Ascending aorta (tissue), 2 donors: ENCODE measurements at regions not wholly inside any gene's neighbourhood (a gene's known extent, or its start where the extent isn't known, plus 50 kb on each side); places are given as distances from the start of the nearest gene placed in this dataset.
A peak's percentile ranks its signal among the peaks of the same experiment; 100 is the strongest.

Source experiments
- DNase-seq, 2 donors: peaks; one replicate each; pipeline ENCODE4 v3.0.0-alpha.2; 2019; ENCODE audit warnings: low spot score in 2 of 2
- H3K27ac ChIP-seq, 2 donors: fragments of 200-600 bp; sonication (generic); one replicate each; pipeline ENCODE4 v1.5.1; 2016 to 2017; ENCODE audit warnings: mild to moderate bottlenecking in 1 of 2
- H3K27me3 ChIP-seq: fragments of 200-600 bp; sonication (generic); one replicate; pipeline ENCODE4 v1.5.1; 2017
- H3K36me3 ChIP-seq, 2 donors: fragments of 200-600 bp; sonication (generic); one replicate each; pipeline ENCODE4 v1.5.1; 2016
- H3K4me1 ChIP-seq, 2 donors: fragments of 200-600 bp; sonication (generic); one replicate each; pipeline ENCODE4 v1.5.1; 2016 to 2017; ENCODE audit warnings: mild to moderate bottlenecking in 1 of 2
- H3K4me3 ChIP-seq, 2 donors: fragments of 200-600 bp; sonication (generic); one replicate each; pipeline ENCODE4 v1.5.1; 2016 to 2017; ENCODE audit warnings: mild to moderate bottlenecking in 1 of 2
- H3K9me3 ChIP-seq, 2 donors: fragments of 200-600 bp; sonication (generic); one replicate each; pipeline ENCODE4 v1.5.1; 2016
- intact Hi-C: fragments of 100-400 bp; cut with DNase I; formaldehyde crosslinking; loops from one replicate; pipeline ENCODE4 v1.15.1; 2023
- TF ChIP-seq, protein P1 (sequence below), 3 experiments: fragments of 200-600 bp in 2 of 3; fragments of 450-650 bp in 1 of 3; sonication (generic) in 2 of 3; IDR thresholded peaks; one replicate each; pipeline ENCODE4 v1.5.1; 2016 to 2019; ENCODE audit warnings: antibody characterized with exemption in 3 of 3, mild to moderate bottlenecking in 1 of 3, moderate library complexity in 1 of 3

DNA sequence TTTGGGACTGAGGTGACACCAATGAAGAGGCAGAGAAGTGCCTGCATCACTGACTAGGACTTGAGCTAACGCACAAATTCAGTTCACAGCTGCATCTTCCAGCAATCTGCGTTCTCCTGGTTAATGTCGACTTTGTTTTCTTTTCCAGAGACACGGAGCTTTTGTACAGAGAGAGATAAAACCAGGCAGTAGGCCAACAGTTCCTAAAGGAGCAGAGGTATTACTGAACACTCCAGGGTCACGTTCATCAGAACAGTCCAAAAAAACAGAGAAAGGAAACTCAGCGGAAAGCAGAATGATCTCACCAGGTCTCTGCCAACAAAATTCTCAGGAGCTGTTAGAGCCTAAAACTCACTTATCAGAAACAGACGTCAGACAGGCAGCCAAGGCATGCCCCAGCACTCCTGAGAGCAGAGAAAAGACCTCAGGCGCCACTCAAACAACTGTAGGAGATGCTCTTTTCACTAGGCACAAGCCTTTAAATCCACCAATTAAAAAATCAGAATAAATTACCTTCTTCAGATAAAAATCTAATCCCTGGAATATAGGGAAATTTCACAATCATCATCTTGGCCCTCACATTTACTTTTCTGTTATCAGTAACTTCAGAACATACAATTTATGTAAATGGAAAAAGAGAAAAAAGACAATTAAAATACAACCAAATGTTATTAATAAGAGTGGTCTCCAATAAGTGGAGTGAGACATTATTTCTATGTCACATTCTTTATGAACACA is 95.9 kb upstream of the SPTBN1 start:
- Histone ChIP-seq H3K36me3 (no peaks in the 10 kb centered on the region), H3K9me3 (peaks cover 0 to 5% of the 10 kb centered on the region in 2 donors), H3K4me3 (peak overlapping the region in 1 of 2 donors; percentile 39), H3K27ac (peak overlapping the region; percentile 57 to 64), H3K27me3 (no peaks in the 10 kb centered on the region), H3K4me1 (peaks cover 0 to 8% of the 10 kb centered on the region in 2 donors)
- TF ChIP-seq, protein P1, sequence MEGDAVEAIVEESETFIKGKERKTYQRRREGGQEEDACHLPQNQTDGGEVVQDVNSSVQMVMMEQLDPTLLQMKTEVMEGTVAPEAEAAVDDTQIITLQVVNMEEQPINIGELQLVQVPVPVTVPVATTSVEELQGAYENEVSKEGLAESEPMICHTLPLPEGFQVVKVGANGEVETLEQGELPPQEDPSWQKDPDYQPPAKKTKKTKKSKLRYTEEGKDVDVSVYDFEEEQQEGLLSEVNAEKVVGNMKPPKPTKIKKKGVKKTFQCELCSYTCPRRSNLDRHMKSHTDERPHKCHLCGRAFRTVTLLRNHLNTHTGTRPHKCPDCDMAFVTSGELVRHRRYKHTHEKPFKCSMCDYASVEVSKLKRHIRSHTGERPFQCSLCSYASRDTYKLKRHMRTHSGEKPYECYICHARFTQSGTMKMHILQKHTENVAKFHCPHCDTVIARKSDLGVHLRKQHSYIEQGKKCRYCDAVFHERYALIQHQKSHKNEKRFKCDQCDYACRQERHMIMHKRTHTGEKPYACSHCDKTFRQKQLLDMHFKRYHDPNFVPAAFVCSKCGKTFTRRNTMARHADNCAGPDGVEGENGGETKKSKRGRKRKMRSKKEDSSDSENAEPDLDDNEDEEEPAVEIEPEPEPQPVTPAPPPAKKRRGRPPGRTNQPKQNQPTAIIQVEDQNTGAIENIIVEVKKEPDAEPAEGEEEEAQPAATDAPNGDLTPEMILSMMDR (IDR thresholded peaks at IDR 0.05): no peak
- intact Hi-C loops: no loop called here
- peak in 1 of 2 donors; percentile 69 for DNase-seq

DNA sequence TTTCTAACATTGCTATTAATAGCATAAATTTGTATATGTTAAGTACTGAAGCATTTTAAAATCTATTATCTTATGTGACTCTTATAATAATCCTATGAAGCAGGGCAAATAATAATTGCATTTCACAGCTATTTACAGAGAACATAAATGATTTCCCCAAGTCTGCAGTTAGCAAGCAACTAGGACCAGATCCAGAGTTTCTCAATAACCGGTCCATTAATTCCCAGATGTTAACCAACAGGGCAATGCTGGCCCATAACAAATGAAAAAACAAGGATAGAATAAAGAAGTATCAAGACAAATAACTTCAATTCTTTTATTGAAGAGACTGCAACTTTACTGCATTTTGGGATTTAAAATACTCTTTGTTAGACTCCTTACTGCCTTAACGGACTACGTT is 91.7 kb upstream of the SPTBN1 start:
- TF ChIP-seq, protein P1 (IDR thresholded peaks at IDR 0.05): no peak
- no peak for DNase-seq
- no peaks in the 10 kb centered on the region for H3K27me3 ChIP-seq
- H3K36me3 ChIP-seq: no peaks in the 10 kb centered on the region
- H3K9me3 ChIP-seq: peaks cover 0 to 10% of the 10 kb centered on the region in 2 donors
- H3K4me1 ChIP-seq: peaks cover 0 to 8% of the 10 kb centered on the region in 2 donors
- H3K27ac ChIP-seq: no peak overlapping the region
- H3K4me3 ChIP-seq: no peak overlapping the region
- intact Hi-C loops: no loop called here

- H3K27ac ChIP-seq: no peak overlapping the region
- H3K27me3 ChIP-seq: no peaks in the 10 kb centered on the region
- intact Hi-C loops: no loop called here
- TF ChIP-seq, protein P1 (IDR thresholded peaks at IDR 0.05): no peak
- peaks cover 0 to 10% of the 10 kb centered on the region in 2 donors for H3K9me3 ChIP-seq
- H3K4me1 ChIP-seq: peaks cover 0 to 2% of the 10 kb centered on the region in 2 donors
- DNase-seq: no peak
- no peaks in the 10 kb centered on the region for H3K36me3 ChIP-seq
- H3K4me3 ChIP-seq: no peak overlapping the region
Measured at GRCh38 chr2:54365661-54366060, 90.5 kb upstream of the SPTBN1 start.

- Histone ChIP-seq H3K27ac (no peak overlapping the region), H3K4me3 (no peak overlapping the region), H3K27me3 (no peaks in the 10 kb centered on the region), H3K9me3 (peaks cover 0 to 10% of the 10 kb centered on the region in 2 donors), H3K4me1 (peaks cover 0 to 6% of the 10 kb centered on the region in 2 donors), H3K36me3 (no peaks in the 10 kb centered on the region)
- intact Hi-C loops: no loop called here
- TF ChIP-seq, protein P1 (IDR thresholded peaks at IDR 0.05): no peak
- DNase-seq: no peak
Measured at GRCh38 chr2:54366487-54367280, 89.4 kb upstream of the SPTBN1 start.

DNA sequence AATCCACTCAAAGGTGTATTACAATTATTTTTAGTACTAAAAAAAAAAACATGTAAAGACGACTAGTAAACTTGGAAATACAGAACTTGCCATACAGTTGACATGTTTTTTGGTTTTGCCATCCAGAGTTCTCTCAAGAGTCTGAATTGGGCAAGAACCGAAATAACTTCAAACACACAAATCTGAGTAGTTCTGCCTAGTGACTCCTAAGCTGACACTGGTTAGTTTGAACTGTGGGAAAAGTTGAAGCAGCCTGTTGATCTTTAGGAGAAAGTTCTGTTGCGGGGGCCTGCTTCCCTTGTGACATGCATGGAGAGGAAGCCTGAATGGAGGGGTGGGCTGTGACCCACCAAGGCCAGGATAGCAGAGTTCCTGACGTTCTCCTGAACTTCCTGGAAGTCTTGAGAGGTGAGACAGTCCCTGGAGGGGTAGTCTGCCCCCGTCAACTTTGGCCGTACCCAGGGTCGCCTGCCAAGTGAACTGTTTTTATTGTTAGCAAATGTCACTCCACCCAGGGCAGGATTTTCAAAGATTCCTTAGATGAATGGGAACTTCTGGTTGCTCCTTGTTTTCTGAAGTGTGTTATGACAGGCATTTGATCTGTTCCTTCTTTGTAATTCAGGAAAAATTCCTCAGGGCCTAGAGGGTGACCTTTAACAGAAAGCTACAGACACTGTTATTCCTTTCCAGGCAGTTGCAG is 85.6 kb upstream of the SPTBN1 start:
- Histone ChIP-seq H3K9me3 (peaks cover 0 to 7% of the 10 kb centered on the region in 2 donors), H3K36me3 (no peaks in the 10 kb centered on the region), H3K27me3 (no peaks in the 10 kb centered on the region), H3K4me1 (peaks cover 0 to 10% of the 10 kb centered on the region in 2 donors), H3K4me3 (no peak overlapping the region), H3K27ac (peak overlapping the region; percentile 24 to 58)
- TF ChIP-seq, protein P1 (IDR thresholded peaks at IDR 0.05): no peak
- DNase-seq: no peak
- intact Hi-C loops: no loop called here
